Gastrocnemius medialis (tissue), 4 donors: ENCODE measurements at regions not wholly inside any gene's neighbourhood (a gene's known extent, or its start where the extent isn't known, plus 50 kb on each side); places are given as distances from the start of the nearest gene placed in this dataset.

Source experiments
- ATAC-seq, 2 donors: fragments of 150-250 bp; one replicate each; pipeline ENCODE4 v1.9.1; 2016
- DNase-seq, 2 donors: peaks; one replicate each; pipeline ENCODE4 v3.0.0-alpha.2; 2019
- H3K27ac ChIP-seq, 4 donors: fragments of 200-600 bp; sonication (generic); 1 replicate in 1 of 4; 2 replicates in 3 of 4; pipeline ENCODE4 v1.5.1; 2016 to 2018; ENCODE audit warnings: mild to moderate bottlenecking in 2 of 4, moderate library complexity in 1 of 4
- H3K27me3 ChIP-seq, 3 donors: fragments of 200-600 bp; sonication (generic) in 2 of 3; 1 replicate in 1 of 3; 2 replicates in 2 of 3; pipeline versions ENCODE4 v1.5.1 to v1.6.0; 2016 to 2019; ENCODE audit warnings: mild to moderate bottlenecking in 1 of 3, moderate library complexity in 1 of 3
- H3K36me3 ChIP-seq, 2 donors: fragments of 200-600 bp; sonication (generic) in 1 of 2; one replicate each; pipeline ENCODE4 v1.5.1; 2017 to 2018
- H3K4me1 ChIP-seq, 2 donors: fragments of 200-600 bp; sonication (generic) in 1 of 2; one replicate each; pipeline ENCODE4 v1.5.1; 2016 to 2017; ENCODE audit warnings: mild to moderate bottlenecking in 2 of 2
- H3K4me3 ChIP-seq, 4 donors: fragments of 200-600 bp; sonication (generic) in 3 of 4; 1 replicate in 1 of 4; 2 replicates in 3 of 4; pipeline ENCODE4 v1.5.1; 2016 to 2019; ENCODE audit warnings: mild to moderate bottlenecking in 2 of 4
- H3K9me3 ChIP-seq, 3 donors: fragments of 200-600 bp; sonication (generic) in 2 of 3; 1 replicate in 1 of 3; 2 replicates in 2 of 3; pipeline ENCODE4 v1.5.1; 2016 to 2019
- CTCF ChIP-seq, 5 experiments: fragments of 450-650 bp in 3 of 5; fragments of 200-600 bp in 2 of 5; sonication (generic) in 2 of 5; IDR thresholded peaks in 4 of 5; conservative IDR thresholded peaks in 1 of 5; 1 replicate in 4 of 5; 2 replicates in 1 of 5; pipeline ENCODE4 v1.5.1; 2016 to 2019; ENCODE audit warnings: antibody characterized with exemption in 5 of 5, mild to moderate bottlenecking in 3 of 5, moderate library complexity in 3 of 5
- POLR2A ChIP-seq, 2 donors: fragments of 450-650 bp; IDR thresholded peaks; one replicate each; pipeline ENCODE4 v1.6.1; 2017; ENCODE audit warnings: antibody characterized with exemption in 2 of 2, mild to moderate bottlenecking in 2 of 2, moderate library complexity in 2 of 2
- in situ Hi-C, 4 donors: fragments of 200-750 bp; cut with MboI; loops; one replicate each; pipeline versions ENCODE4 v1.15.0 to v1.8.0; 2017; ENCODE audit warnings: low sequenced_read_pairs in 4 of 4
- intact Hi-C: fragments of 100-400 bp; cut with DNase I; formaldehyde crosslinking; loops from one replicate; pipeline ENCODE4 v1.15.1; 2023; ENCODE audit warnings: low total_unique reads

- Histone ChIP-seq H3K27me3 (no peaks in the 10 kb centered on the region), H3K9me3 (no peaks in the 10 kb centered on the region), H3K4me1 (no peaks in the 10 kb centered on the region), H3K27ac (no peak overlapping the region), H3K36me3 (no peaks in the 10 kb centered on the region), H3K4me3 (no peak overlapping the region)
- in situ Hi-C loops: no loop called here
- DNase-seq (no peak), ATAC-seq (no peak)
- intact Hi-C loops: no loop called here
- TF ChIP-seq POLR2A (IDR thresholded peaks at IDR 0.05): no peak
- TF ChIP-seq CTCF (IDR thresholded peaks at IDR 0.05 in 4 of 5, conservative IDR thresholded peaks at IDR 0.05 in 1 of 5): no peak
These were observed 340.0 kb upstream of the RASGEF1B start for GRCh38 chr4:81811562-81812293.

GRCh38 chr4:81808011-81808672, 336.4 kb upstream of the RASGEF1B start:
- H3K27ac ChIP-seq: no peak overlapping the region
- H3K27me3 ChIP-seq: no peaks in the 10 kb centered on the region
- H3K9me3 ChIP-seq: no peaks in the 10 kb centered on the region
- TF ChIP-seq CTCF (IDR thresholded peaks at IDR 0.05 in 4 of 5, conservative IDR thresholded peaks at IDR 0.05 in 1 of 5) (no peak), POLR2A (IDR thresholded peaks at IDR 0.05) (no peak)
- in situ Hi-C loops (no loop called here), intact Hi-C loops (no loop called here)
- no peaks in the 10 kb centered on the region for H3K36me3 ChIP-seq
- H3K4me1 ChIP-seq: no peaks in the 10 kb centered on the region
- no peak for ATAC-seq
- no peak overlapping the region for H3K4me3 ChIP-seq
- no peak for DNase-seq

- H3K4me1 ChIP-seq: no peaks in the 10 kb centered on the region
- in situ Hi-C loops: no loop called here
- no peak for ATAC-seq
These were observed 335.7 kb upstream of the RASGEF1B start for GRCh38 chr4:81807386-81807785.

GRCh38 chr4:81806485-81806884, 334.8 kb upstream of the RASGEF1B start:
- intact Hi-C loops (no loop called here), in situ Hi-C loops (no loop called here)
- H3K9me3 ChIP-seq: no peaks in the 10 kb centered on the region
- no peaks in the 10 kb centered on the region for H3K4me1 ChIP-seq
- DNase-seq (no peak), ATAC-seq (no peak)
- H3K27me3 ChIP-seq: no peaks in the 10 kb centered on the region
- no peak overlapping the region for H3K27ac ChIP-seq
- TF ChIP-seq POLR2A (IDR thresholded peaks at IDR 0.05) (no peak), CTCF (IDR thresholded peaks at IDR 0.05 in 4 of 5, conservative IDR thresholded peaks at IDR 0.05 in 1 of 5) (no peak)
- no peaks in the 10 kb centered on the region for H3K36me3 ChIP-seq
- no peak overlapping the region for H3K4me3 ChIP-seq

More at GRCh38 chr4:81807386-81807785, 335.7 kb upstream of the RASGEF1B start:
- TF ChIP-seq CTCF (IDR thresholded peaks at IDR 0.05 in 4 of 5, conservative IDR thresholded peaks at IDR 0.05 in 1 of 5) (no peak), POLR2A (IDR thresholded peaks at IDR 0.05) (no peak)
- no peak for DNase-seq
- H3K9me3 ChIP-seq: no peaks in the 10 kb centered on the region
- intact Hi-C loops: no loop called here
- H3K4me3 ChIP-seq: no peak overlapping the region
- H3K36me3 ChIP-seq: no peaks in the 10 kb centered on the region
- no peaks in the 10 kb centered on the region for H3K27me3 ChIP-seq
- no peak overlapping the region for H3K27ac ChIP-seq
